ENCODE measurements at regions not wholly inside any gene's neighbourhood (a gene's known extent, or its start where the extent isn't known, plus 50 kb on each side); places are given as distances from the start of the nearest gene placed in this dataset.

- DNase-seq (ENCODE audit: low read depth): no peak
These were observed 253.6 kb downstream of the PPP1R2C start for GRCh38 chrX:42524379-42524778.

- no peak for DNase-seq (ENCODE audit: low read depth)
These were observed 258.2 kb downstream of the PPP1R2C start for GRCh38 chrX:42519666-42520231.

GRCh38 chrX:42515939-42516338, 262.0 kb downstream of the PPP1R2C start:
- DNase-seq (ENCODE audit: low read depth): no peak

GRCh38 chrX:42505016-42505415, 272.9 kb downstream of the PPP1R2C start:
- DNase-seq (ENCODE audit: low read depth): no peak

- DNase-seq (ENCODE audit: low read depth): no peak
These were observed 278.3 kb downstream of the PPP1R2C start for GRCh38 chrX:42499620-42500019.

- no peak for DNase-seq (ENCODE audit: low read depth)
These were observed 280.6 kb downstream of the PPP1R2C start for GRCh38 chrX:42497356-42497755.

GRCh38 chrX:42496239-42496638, 281.7 kb downstream of the PPP1R2C start:
- no peak for DNase-seq (ENCODE audit: low read depth)

- no peak for DNase-seq (ENCODE audit: low read depth)
These were observed 282.8 kb downstream of the PPP1R2C start for GRCh38 chrX:42495139-42495538.

GRCh38 chrX:42491137-42491907, 286.6 kb downstream of the PPP1R2C start:
- DNase-seq (ENCODE audit: low read depth): no peak

GRCh38 chrX:42490111-42490510, 287.9 kb downstream of the PPP1R2C start:
- DNase-seq (ENCODE audit: low read depth): no peak

- DNase-seq (ENCODE audit: low read depth): no peak
These were observed 292.4 kb downstream of the PPP1R2C start for GRCh38 chrX:42485601-42486000.

GRCh38 chrX:42484233-42484632, 293.7 kb downstream of the PPP1R2C start:
- DNase-seq (ENCODE audit: low read depth): no peak

GRCh38 chrX:42477396-42477795, 300.6 kb downstream of the PPP1R2C start:
- no peak for DNase-seq (ENCODE audit: low read depth)

GRCh38 chrX:42472727-42473126, 305.2 kb downstream of the PPP1R2C start:
- DNase-seq (ENCODE audit: low read depth): no peak

- DNase-seq (ENCODE audit: low read depth): no peak
These were observed 311.5 kb downstream of the PPP1R2C start for GRCh38 chrX:42466332-42467046.

- no peak for DNase-seq (ENCODE audit: low read depth)
These were observed 312.1 kb downstream of the PPP1R2C start for GRCh38 chrX:42465821-42466220.

- no peak for DNase-seq (ENCODE audit: low read depth)
These were observed 314.1 kb downstream of the PPP1R2C start for GRCh38 chrX:42463706-42464490.

GRCh38 chrX:42462917-42463316, 315.0 kb downstream of the PPP1R2C start:
- no peak for DNase-seq (ENCODE audit: low read depth)

GRCh38 chrX:42460706-42461105, 317.3 kb downstream of the PPP1R2C start:
- DNase-seq (ENCODE audit: low read depth): no peak

- DNase-seq (ENCODE audit: low read depth): no peak
These were observed 318.2 kb downstream of the PPP1R2C start for GRCh38 chrX:42459735-42460134.

- no peak for DNase-seq (ENCODE audit: low read depth)
These were observed 321.7 kb downstream of the PPP1R2C start for GRCh38 chrX:42456176-42456700.

- no peak for DNase-seq (ENCODE audit: low read depth)
These were observed 327.7 kb downstream of the PPP1R2C start for GRCh38 chrX:42450228-42450627.
